ENCODE measurements at regions not wholly inside any gene's neighbourhood (a gene's known extent, or its start where the extent isn't known, plus 50 kb on each side); places are given as distances from the start of the nearest gene placed in this dataset.

DNA sequence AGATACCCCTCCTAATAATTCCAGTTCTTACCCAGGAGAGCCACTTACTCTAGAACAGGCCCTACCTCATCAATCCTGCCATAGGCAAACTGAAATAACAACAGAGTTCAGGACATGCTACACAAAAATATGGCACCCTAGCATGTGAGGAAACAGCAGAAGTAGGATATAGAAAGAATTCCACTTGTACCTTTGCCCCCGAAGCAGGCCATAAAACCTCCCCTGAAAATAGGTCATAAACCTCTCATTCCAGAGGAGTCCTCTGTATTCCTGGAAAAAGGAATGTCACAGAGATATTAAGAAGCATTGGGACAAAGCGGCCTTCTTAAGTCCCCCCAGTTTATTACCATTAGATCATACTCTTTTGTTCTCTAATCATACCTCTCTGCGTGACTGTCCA lies 504.3 kb upstream of the MARCKS start:
- H3K27me3 Mint-ChIP-seq, result peaks cover 3% of the 10 kb centered on the region
- no peak overlapping the region for H3K27ac Mint-ChIP-seq
- no peak overlapping the region for H3K4me3 Mint-ChIP-seq
- ATAC-seq (ENCODE audit: low read depth) (no peak), DNase-seq (no peak)
- no peaks in the 10 kb centered on the region for H3K36me3 Mint-ChIP-seq (ENCODE audit: low read depth)
- ChIA-PET CTCF (no interaction called here), POLR2A (no interaction called here)
- intact Hi-C loops (cut with micrococcal nuclease), result no loop called here
- H3K4me1 Mint-ChIP-seq, result no peaks in the 10 kb centered on the region
- H3K9me3 Mint-ChIP-seq, result no peaks in the 10 kb centered on the region
- TF ChIP-seq CTCF (IDR thresholded peaks at IDR 0.05), result no peak

GRCh38 chr6:113353392-113353791 lies 503.8 kb upstream of the MARCKS start:
- no peaks in the 10 kb centered on the region for H3K9me3 Mint-ChIP-seq
- CTCF ChIA-PET, result no interaction called here

DNA sequence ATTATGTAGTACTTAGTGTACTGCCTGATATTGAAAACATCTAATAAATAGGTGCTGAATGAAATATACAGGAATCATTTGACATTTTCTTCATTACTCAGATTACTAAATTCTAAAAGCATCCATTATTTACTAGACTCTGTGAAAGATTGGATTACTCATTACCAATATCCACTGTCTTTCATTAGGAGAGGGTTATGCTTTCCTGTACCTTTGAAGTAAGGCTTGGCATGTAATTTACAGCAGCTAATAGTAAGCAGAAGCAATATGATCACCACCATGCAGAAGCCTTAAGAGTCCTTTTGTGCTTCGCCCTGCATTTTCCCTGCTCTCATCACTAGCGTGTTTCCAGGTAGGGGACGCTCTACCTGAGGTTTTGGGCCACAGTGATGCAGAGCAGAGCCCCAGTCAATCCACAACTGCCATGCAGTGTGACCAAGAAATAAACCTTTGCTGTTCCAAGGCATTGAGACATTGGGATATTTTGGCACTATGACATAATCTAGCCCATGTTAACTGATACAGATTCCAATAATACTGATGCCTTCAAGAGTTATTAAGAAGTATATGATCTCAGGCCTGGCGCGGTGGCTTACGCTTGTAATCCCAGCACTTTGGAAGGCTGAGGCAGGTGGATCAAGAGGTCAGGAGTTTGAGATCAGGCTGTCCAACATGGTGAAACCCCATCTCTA lies 502.8 kb upstream of the MARCKS start:
- ChIA-PET POLR2A (no interaction called here), CTCF (no interaction called here)
- H3K9me3 Mint-ChIP-seq, result no peaks in the 10 kb centered on the region
- no peak overlapping the region for H3K27ac Mint-ChIP-seq
- no peak for TF ChIP-seq CTCF (IDR thresholded peaks at IDR 0.05)
- H3K4me3 Mint-ChIP-seq, result no peak overlapping the region
- H3K36me3 Mint-ChIP-seq (ENCODE audit: low read depth), result no peaks in the 10 kb centered on the region
- no peak for DNase-seq
- intact Hi-C loops (cut with micrococcal nuclease), result no loop called here
- peaks cover 3% of the 10 kb centered on the region for H3K27me3 Mint-ChIP-seq
- no peaks in the 10 kb centered on the region for H3K4me1 Mint-ChIP-seq
- ATAC-seq (ENCODE audit: low read depth), result no peak

More at GRCh38 chr6:113353392-113353791, 503.8 kb upstream of the MARCKS start:
- Mint-ChIP-seq H3K27me3 (peaks cover 3% of the 10 kb centered on the region), H3K36me3 (ENCODE audit: low read depth) (no peaks in the 10 kb centered on the region), H3K27ac (no peak overlapping the region), H3K4me3 (no peak overlapping the region), H3K4me1 (no peaks in the 10 kb centered on the region)
- no peak for TF ChIP-seq CTCF (IDR thresholded peaks at IDR 0.05)
- DNase-seq (no peak), ATAC-seq (ENCODE audit: low read depth) (no peak)
- POLR2A ChIA-PET, result no interaction called here
- intact Hi-C loops (cut with micrococcal nuclease), result no loop called here

GRCh38 chr6:113356139-113356538 lies 501.0 kb upstream of the MARCKS start:
- POLR2A ChIA-PET, result no interaction called here
- intact Hi-C loops (cut with micrococcal nuclease), result no loop called here

GRCh38 chr6:113357041-113357440 lies 500.1 kb upstream of the MARCKS start:
- ChIA-PET POLR2A (no interaction called here), CTCF (no interaction called here)
- no peak for DNase-seq
- H3K27me3 Mint-ChIP-seq, result no peaks in the 10 kb centered on the region
- TF ChIP-seq CTCF (IDR thresholded peaks at IDR 0.05), result no peak
- no peak overlapping the region for H3K27ac Mint-ChIP-seq
- no peaks in the 10 kb centered on the region for H3K9me3 Mint-ChIP-seq
- no peaks in the 10 kb centered on the region for H3K4me1 Mint-ChIP-seq
- H3K4me3 Mint-ChIP-seq, result no peak overlapping the region
- H3K36me3 Mint-ChIP-seq (ENCODE audit: low read depth), result no peaks in the 10 kb centered on the region
- intact Hi-C loops (cut with micrococcal nuclease), result no loop called here
- no peak for ATAC-seq (ENCODE audit: low read depth)

More at GRCh38 chr6:113356139-113356538, 501.0 kb upstream of the MARCKS start:
- DNase-seq (no peak), ATAC-seq (ENCODE audit: low read depth) (no peak)
- CTCF ChIA-PET, result no interaction called here
- no peak overlapping the region for H3K4me3 Mint-ChIP-seq
- no peaks in the 10 kb centered on the region for H3K9me3 Mint-ChIP-seq
- TF ChIP-seq CTCF (IDR thresholded peaks at IDR 0.05), result no peak
- no peak overlapping the region for H3K27ac Mint-ChIP-seq
- no peaks in the 10 kb centered on the region for H3K36me3 Mint-ChIP-seq (ENCODE audit: low read depth)
- H3K27me3 Mint-ChIP-seq, result no peaks in the 10 kb centered on the region
- no peaks in the 10 kb centered on the region for H3K4me1 Mint-ChIP-seq
